Endodermal cell (in vitro differentiated cells): ENCODE measurements at regions not wholly inside any gene's neighbourhood (a gene's known extent, or its start where the extent isn't known, plus 50 kb on each side); places are given as distances from the start of the nearest gene placed in this dataset.

Source experiments
- DNase-seq: peaks from one replicate; pipeline ENCODE4 v3.0.0-alpha.2; 2017
- H3K27ac ChIP-seq: 2 replicates; pipeline ENCODE4 v1.5.1; 2013; ENCODE audit warnings: mild to moderate bottlenecking, low read depth, low read length, moderate library complexity
- H3K27me3 ChIP-seq: 2 replicates; pipeline ENCODE4 v1.6.1; 2013; ENCODE audit warnings: mild to moderate bottlenecking, low read length, moderate library complexity; ENCODE audit not compliant: insufficient read depth, control insufficient read depth, poor library complexity, severe bottlenecking
- H3K36me3 ChIP-seq: 2 replicates; pipeline ENCODE4 v1.7.0; 2013; ENCODE audit warnings: mild to moderate bottlenecking, low read length, moderate library complexity; ENCODE audit not compliant: control insufficient read depth, insufficient read depth
- H3K4me1 ChIP-seq: one replicate; pipeline ENCODE4 v1.7.0; 2013; ENCODE audit warnings: low read length; ENCODE audit not compliant: control insufficient read depth, insufficient read depth
- H3K4me3 ChIP-seq: 2 replicates; pipeline ENCODE4 v1.5.1; 2013; ENCODE audit warnings: mild to moderate bottlenecking, low read length, moderate library complexity
- H3K9ac ChIP-seq: 2 replicates; pipeline ENCODE4 v1.6.1; 2013; ENCODE audit warnings: mild to moderate bottlenecking, low read length, moderate library complexity; ENCODE audit not compliant: poor library complexity, severe bottlenecking; ENCODE audit errors: extremely low read depth
- H3K9me3 ChIP-seq: 2 replicates; pipeline ENCODE4 v1.6.1; 2013; ENCODE audit warnings: mild to moderate bottlenecking, low read length, moderate library complexity; ENCODE audit not compliant: control insufficient read depth
- H3K27ac Mint-ChIP-seq: 2 replicates; pipeline ENCODE4 v1.8.0; 2020; ENCODE audit warnings: mixed read lengths
- H3K27me3 Mint-ChIP-seq: 2 replicates; pipeline ENCODE4 v1.8.0; 2021; ENCODE audit warnings: mild to moderate bottlenecking, mixed read lengths; ENCODE audit not compliant: insufficient read depth
- H3K36me3 Mint-ChIP-seq: 2 replicates; pipeline ENCODE4 v1.8.0; 2020; ENCODE audit warnings: low read depth, mixed read lengths
- H3K4me1 Mint-ChIP-seq: 2 replicates; pipeline ENCODE4 v1.8.0; 2020; ENCODE audit warnings: mixed read lengths
- H3K4me3 Mint-ChIP-seq: 2 replicates; pipeline ENCODE4 v1.8.0; 2020; ENCODE audit warnings: mild to moderate bottlenecking, moderate library complexity, mixed read lengths
- H3K9me3 Mint-ChIP-seq: 2 replicates; pipeline ENCODE4 v1.8.0; 2020; ENCODE audit warnings: mild to moderate bottlenecking, mixed read lengths
- CTCF ChIP-seq: fragments of 200-600 bp; sonication (generic); conservative IDR thresholded peaks from 2 replicates; pipeline ENCODE4 v1.5.0; 2021; ENCODE audit warnings: antibody characterized with exemption, mild to moderate bottlenecking
- WGBS, 2 experiments: methylation state at CpG; one replicate each; pipeline versions ENCODE4 v1.1.5 to v1.1.7; 2013; ENCODE audit warnings: missing lambda C conversion rate in 2 of 2, mixed read lengths in 1 of 2; ENCODE audit not compliant: insufficient coverage in 1 of 2, insufficient read length in 1 of 2; 5-methylcytosine and 5-hydroxymethylcytosine counted together

- H3K36me3 ChIP-seq: no peaks in the 10 kb centered on the region
- no peak for TF ChIP-seq CTCF
- 91 to 93% methylated on average over 3 of the region's 3 CpGs for WGBS, 2 experiments
- H3K9me3 ChIP-seq: no peaks in the 10 kb centered on the region
- DNase-seq: no peak
- no peak overlapping the region for H3K27ac ChIP-seq
- no peaks in the 10 kb centered on the region for H3K27me3 Mint-ChIP-seq
- no peaks in the 10 kb centered on the region for H3K27me3 ChIP-seq
- no peak overlapping the region for H3K9ac ChIP-seq
- no peaks in the 10 kb centered on the region for H3K9me3 Mint-ChIP-seq
- H3K4me1 Mint-ChIP-seq: peaks cover 11% of the 10 kb centered on the region
- no peak overlapping the region for H3K27ac Mint-ChIP-seq
- no peaks in the 10 kb centered on the region for H3K4me1 ChIP-seq
- H3K4me3 ChIP-seq: no peak overlapping the region
- H3K36me3 Mint-ChIP-seq: no peaks in the 10 kb centered on the region
- H3K4me3 Mint-ChIP-seq: no peak overlapping the region
These were observed 94.3 kb upstream of the DCLK2 start for GRCh38 chr4:149983931-149984330.

- H3K9ac ChIP-seq: no peak overlapping the region
- TF ChIP-seq CTCF: no peak
- no peak overlapping the region for H3K4me3 Mint-ChIP-seq
- H3K27me3 ChIP-seq: no peaks in the 10 kb centered on the region
- no peaks in the 10 kb centered on the region for H3K36me3 Mint-ChIP-seq
- no peak overlapping the region for H3K4me3 ChIP-seq
- no peaks in the 10 kb centered on the region for H3K36me3 ChIP-seq
- peaks cover 11% of the 10 kb centered on the region for H3K4me1 Mint-ChIP-seq
- no peaks in the 10 kb centered on the region for H3K27me3 Mint-ChIP-seq
- no peaks in the 10 kb centered on the region for H3K4me1 ChIP-seq
- H3K9me3 ChIP-seq: no peaks in the 10 kb centered on the region
- no peak overlapping the region for H3K27ac ChIP-seq
- no peak overlapping the region for H3K27ac Mint-ChIP-seq
- no peaks in the 10 kb centered on the region for H3K9me3 Mint-ChIP-seq
- WGBS, 2 experiments: 94 to 100% methylated on average over 3 to 4 of the region's 4 CpGs
- DNase-seq: no peak
These were observed 92.3 kb upstream of the DCLK2 start for GRCh38 chr4:149985981-149986380.

- H3K27ac Mint-ChIP-seq: no peak overlapping the region
- Histone ChIP-seq H3K9ac (no peak overlapping the region), H3K9me3 (no peaks in the 10 kb centered on the region), H3K4me1 (no peaks in the 10 kb centered on the region), H3K27me3 (no peaks in the 10 kb centered on the region), H3K4me3 (no peak overlapping the region), H3K36me3 (no peaks in the 10 kb centered on the region), H3K27ac (no peak overlapping the region)
- 78% methylated on average over 3 of the region's 3 CpGs; no CpG with 5 or more reads in 1 of the 2 experiments for WGBS, 2 experiments
- no peak overlapping the region for H3K4me3 Mint-ChIP-seq
- peaks cover 11% of the 10 kb centered on the region for H3K4me1 Mint-ChIP-seq
- no peaks in the 10 kb centered on the region for H3K9me3 Mint-ChIP-seq
- TF ChIP-seq CTCF: no peak
- no peak for DNase-seq
- H3K27me3 Mint-ChIP-seq: no peaks in the 10 kb centered on the region
- no peaks in the 10 kb centered on the region for H3K36me3 Mint-ChIP-seq
These were observed 91.3 kb upstream of the DCLK2 start for GRCh38 chr4:149986917-149987316.
